ENCODE measurements at regions not wholly inside any gene's neighbourhood (a gene's known extent, or its start where the extent isn't known, plus 50 kb on each side); places are given as distances from the start of the nearest gene placed in this dataset.

GRCh38 chr14:86815341-86815740 lies 1177.6 kb downstream of the GALC start:
- H3K9ac ChIP-seq (ENCODE audit: low read depth in 1 of 2, low read length in 2 of 2): no peak overlapping the region
- no peaks in the 10 kb centered on the region for H3K9me3 ChIP-seq (ENCODE audit: control insufficient read depth in 4 of 4, low read length in 3 of 4)
- H3K27ac ChIP-seq (ENCODE audit: low read depth in 1 of 2, low read length in 2 of 2): no peak overlapping the region
- no peak for DNase-seq (ENCODE audit: low spot score)
- H3K36me3 ChIP-seq (ENCODE audit: control insufficient read depth in 4 of 4, insufficient read depth in 3 of 4, low read depth in 1 of 4, low read length in 3 of 4): no peaks in the 10 kb centered on the region
- H3K4me3 ChIP-seq (ENCODE audit: low read depth in 1 of 3, low read length in 3 of 3): no peak overlapping the region
- TF ChIP-seq ZBTB33 (IDR thresholded peaks at IDR 0.05) (no peak), HNF4G (IDR thresholded peaks at IDR 0.05) (no peak), YY1 (IDR thresholded peaks at IDR 0.05) (no peak), REST (IDR thresholded peaks at IDR 0.05) (no peak), MAX (IDR thresholded peaks at IDR 0.05) (no peak), FOXA1 (IDR thresholded peaks at IDR 0.05) (no peak), TAF1 (conservative IDR thresholded peaks at IDR 0.05) (no peak), NR2F2 (IDR thresholded peaks at IDR 0.05) (no peak), EGR1 (IDR thresholded peaks at IDR 0.05; ENCODE audit: low read depth in 2 of 2) (no peak), JUND (IDR thresholded peaks at IDR 0.05) (no peak), RXRA (IDR thresholded peaks at IDR 0.05) (no peak), SP1 (IDR thresholded peaks at IDR 0.05) (no peak), GABPA (IDR thresholded peaks at IDR 0.05 in 1 of 2, conservative IDR thresholded peaks at IDR 0.05 in 1 of 2) (no peak), RAD21 (IDR thresholded peaks at IDR 0.05) (no peak)
- no peaks in the 10 kb centered on the region for H3K27me3 ChIP-seq (ENCODE audit: control insufficient read depth in 4 of 4, insufficient read depth in 4 of 4, low read length in 3 of 4)
- no peaks in the 10 kb centered on the region for H3K4me1 ChIP-seq (ENCODE audit: control insufficient read depth in 4 of 4, insufficient read depth in 4 of 4, low read length in 3 of 4)

- Histone ChIP-seq H3K9ac (ENCODE audit: low read depth in 1 of 2, low read length in 2 of 2) (no peak overlapping the region), H3K4me3 (ENCODE audit: low read depth in 1 of 3, low read length in 3 of 3) (no peak overlapping the region), H3K27ac (ENCODE audit: low read depth in 1 of 2, low read length in 2 of 2) (no peak overlapping the region), H3K4me1 (ENCODE audit: control insufficient read depth in 4 of 4, insufficient read depth in 4 of 4, low read length in 3 of 4) (peaks cover 0 to 8% (median 3%) of the 10 kb centered on the region in 4 donors), H3K27me3 (ENCODE audit: control insufficient read depth in 4 of 4, insufficient read depth in 4 of 4, low read length in 3 of 4) (no peaks in the 10 kb centered on the region), H3K9me3 (ENCODE audit: control insufficient read depth in 4 of 4, low read length in 3 of 4) (no peaks in the 10 kb centered on the region), H3K36me3 (ENCODE audit: control insufficient read depth in 4 of 4, insufficient read depth in 3 of 4, low read depth in 1 of 4, low read length in 3 of 4) (no peaks in the 10 kb centered on the region)
- TF ChIP-seq JUND (IDR thresholded peaks at IDR 0.05) (no peak), ATF3 (IDR thresholded peaks at IDR 0.05) (no peak), FOXA2 (IDR thresholded peaks at IDR 0.05) (no peak), REST (IDR thresholded peaks at IDR 0.05) (no peak), RXRA (IDR thresholded peaks at IDR 0.05) (no peak), YY1 (IDR thresholded peaks at IDR 0.05) (no peak), SP1 (IDR thresholded peaks at IDR 0.05) (no peak), NR2F2 (IDR thresholded peaks at IDR 0.05) (no peak)
- DNase-seq (ENCODE audit: low spot score): no peak
- whole genome bisulfite sequencing: 79% methylated on average over 2 of the region's 2 CpGs
Measured at GRCh38 chr14:86802726-86803125, 1190.3 kb downstream of the GALC start.
